GM13977 (cell line): ENCODE measurements at regions not wholly inside any gene's neighbourhood (a gene's known extent, or its start where the extent isn't known, plus 50 kb on each side); places are given as distances from the start of the nearest gene placed in this dataset.
"Not testable (repeated sequence)": the region's sequence is repeated elsewhere in the genome, so short reads cannot be mapped to it uniquely, and the experiment has no call there.

Experiments used
- DNase-seq: peaks from one replicate; pipeline ENCODE4 v3.0.0; 2012; ENCODE audit warnings: low spot score
- in situ Hi-C: fragments of 300-500 bp; cut with MboI; formaldehyde crosslinking; loops from one replicate; pipeline ENCODE4 v1.12.0; 2022; ENCODE audit warnings: low sequenced_read_pairs, low pct_unique_long_range_greater_than_20kb, mixed read lengths, inconsistent platforms; ENCODE audit not compliant: unreplicated experiment
- TF ChIP-seq, protein P1 (sequence below): IDR thresholded peaks from 2 replicates; pipeline ENCODE4 v1.5.1; 2012; ENCODE audit warnings: mild to moderate bottlenecking, control low read depth; ENCODE audit not compliant: insufficient read depth; ENCODE audit errors: extremely low read depth, missing control alignments

DNA sequence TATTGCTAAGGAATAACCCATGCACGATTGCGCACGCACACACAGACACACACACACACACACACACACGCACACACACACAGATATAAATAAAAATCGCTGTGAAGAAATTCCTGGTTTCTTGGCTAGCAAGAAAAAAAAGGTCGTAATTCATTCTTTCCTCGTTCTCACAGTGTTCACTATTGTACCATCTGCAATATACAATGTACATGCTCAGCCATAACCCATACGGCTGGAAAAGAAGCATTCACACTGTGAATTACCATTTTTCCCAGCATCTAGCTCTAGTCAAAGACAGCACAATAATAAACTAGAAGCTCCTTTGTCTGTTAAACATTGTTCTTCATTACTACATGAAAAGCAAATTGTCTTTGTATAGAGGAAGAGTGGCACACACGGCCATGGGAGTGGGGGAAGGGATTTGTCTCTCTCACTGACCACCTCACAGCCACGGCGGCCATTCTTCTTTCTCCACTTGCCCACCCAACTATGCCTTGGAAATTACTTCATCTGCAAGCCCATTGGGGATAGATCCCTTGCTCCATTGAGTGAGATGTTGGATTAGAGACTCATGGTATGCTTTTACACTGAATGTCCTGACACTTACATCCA lies 115.3 kb upstream of the ID4 start:
- DNase-seq: no peak
- in situ Hi-C loops: no loop called here
- TF ChIP-seq, protein P1, sequence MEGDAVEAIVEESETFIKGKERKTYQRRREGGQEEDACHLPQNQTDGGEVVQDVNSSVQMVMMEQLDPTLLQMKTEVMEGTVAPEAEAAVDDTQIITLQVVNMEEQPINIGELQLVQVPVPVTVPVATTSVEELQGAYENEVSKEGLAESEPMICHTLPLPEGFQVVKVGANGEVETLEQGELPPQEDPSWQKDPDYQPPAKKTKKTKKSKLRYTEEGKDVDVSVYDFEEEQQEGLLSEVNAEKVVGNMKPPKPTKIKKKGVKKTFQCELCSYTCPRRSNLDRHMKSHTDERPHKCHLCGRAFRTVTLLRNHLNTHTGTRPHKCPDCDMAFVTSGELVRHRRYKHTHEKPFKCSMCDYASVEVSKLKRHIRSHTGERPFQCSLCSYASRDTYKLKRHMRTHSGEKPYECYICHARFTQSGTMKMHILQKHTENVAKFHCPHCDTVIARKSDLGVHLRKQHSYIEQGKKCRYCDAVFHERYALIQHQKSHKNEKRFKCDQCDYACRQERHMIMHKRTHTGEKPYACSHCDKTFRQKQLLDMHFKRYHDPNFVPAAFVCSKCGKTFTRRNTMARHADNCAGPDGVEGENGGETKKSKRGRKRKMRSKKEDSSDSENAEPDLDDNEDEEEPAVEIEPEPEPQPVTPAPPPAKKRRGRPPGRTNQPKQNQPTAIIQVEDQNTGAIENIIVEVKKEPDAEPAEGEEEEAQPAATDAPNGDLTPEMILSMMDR: no peak

GRCh38 chr6:19722999-19723398 lies 114.2 kb upstream of the ID4 start:
- DNase-seq: no peak
- TF ChIP-seq, protein P1: no peak
- in situ Hi-C loops: no loop called here

DNA sequence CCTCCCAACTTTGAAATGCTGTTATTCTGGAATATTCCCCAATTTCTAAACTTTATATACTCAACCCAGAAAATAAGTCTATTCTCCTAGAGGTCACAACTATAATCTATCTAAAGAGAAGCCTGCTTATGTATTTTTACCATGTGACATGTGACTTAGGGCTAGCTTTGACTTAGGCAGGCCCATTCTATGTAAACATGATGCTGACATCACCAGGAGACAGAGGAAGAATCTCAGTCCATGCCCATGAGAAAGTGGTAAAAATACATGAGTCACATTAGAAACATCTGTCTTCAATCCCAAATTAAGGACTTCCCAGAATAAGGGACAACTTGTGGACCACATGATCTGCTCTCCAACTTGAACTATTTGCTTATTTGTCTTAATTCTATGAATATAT lies 113.6 kb upstream of the ID4 start:
- TF ChIP-seq, protein P1: no peak
- no peak for DNase-seq
- in situ Hi-C loops: no loop called here

DNA sequence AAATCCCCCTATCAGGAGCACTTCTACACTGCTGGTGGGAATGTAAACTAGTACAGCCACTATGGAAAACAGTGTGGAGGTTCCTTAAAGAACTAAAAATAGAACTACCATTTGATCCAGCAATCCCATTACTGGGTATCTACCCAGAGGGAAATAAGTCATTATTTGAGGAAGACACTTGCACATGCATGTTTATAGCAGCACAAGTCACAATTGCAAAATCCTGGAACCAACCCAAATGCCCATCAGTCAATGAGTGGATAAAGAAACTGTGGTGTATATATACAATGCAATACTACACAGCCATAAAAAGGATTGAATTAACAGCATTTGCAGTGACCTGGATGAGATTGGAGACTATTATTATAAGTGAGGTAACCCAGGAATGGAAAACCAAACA lies 111.7 kb upstream of the ID4 start:
- in situ Hi-C loops, DNase-seq: not testable (repeated sequence)

DNA sequence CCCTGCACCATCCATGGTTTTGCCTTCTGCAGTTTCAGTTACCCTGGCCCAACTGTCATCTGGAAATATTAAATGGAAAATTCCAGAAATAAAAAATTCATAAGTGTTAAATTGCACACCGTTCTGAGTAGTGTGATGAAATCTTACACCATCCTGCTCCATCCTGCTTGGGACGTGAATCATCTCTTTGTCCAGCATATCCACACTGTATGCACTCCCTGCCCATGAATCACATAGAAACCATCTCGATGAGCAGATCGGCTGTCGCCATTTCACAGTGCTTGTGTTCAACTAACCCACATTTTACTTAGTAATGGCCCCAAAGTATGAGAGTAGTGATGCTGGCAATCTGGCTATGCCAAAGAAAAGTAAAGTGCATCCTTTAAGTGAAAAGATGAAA lies 105.9 kb upstream of the ID4 start:
- TF ChIP-seq, protein P1: no peak
- no peak for DNase-seq
- in situ Hi-C loops: no loop called here

- TF ChIP-seq, protein P1: no peak
- DNase-seq: no peak
- in situ Hi-C loops: no loop called here
These were observed 103.1 kb upstream of the ID4 start for GRCh38 chr6:19734061-19734460.

- in situ Hi-C loops: no loop called here
- TF ChIP-seq, protein P1: no peak
- no peak for DNase-seq
These were observed 102.7 kb upstream of the ID4 start for GRCh38 chr6:19734519-19734918.
